HFFc6 (cell line): ENCODE measurements at regions not wholly inside any gene's neighbourhood (a gene's known extent, or its start where the extent isn't known, plus 50 kb on each side); places are given as distances from the start of the nearest gene placed in this dataset.

Experiments
- DNase-seq: peaks from one replicate; pipeline ENCODE4 v3.0.0-alpha.2; 2018
- H3K27ac Mint-ChIP-seq: 2 replicates; pipeline ENCODE4 v1.8.0; 2020; ENCODE audit warnings: mild to moderate bottlenecking, mixed read lengths
- H3K27me3 Mint-ChIP-seq: 2 replicates; pipeline ENCODE4 v1.8.0; 2021; ENCODE audit warnings: mild to moderate bottlenecking, moderate library complexity, mixed read lengths; ENCODE audit not compliant: insufficient read depth
- H3K36me3 Mint-ChIP-seq: 2 replicates; pipeline ENCODE4 v1.8.0; 2021; ENCODE audit warnings: low read depth, mixed read lengths
- H3K4me1 Mint-ChIP-seq: 2 replicates; pipeline ENCODE4 v1.8.0; 2020; ENCODE audit warnings: low read depth, mixed read lengths
- H3K4me3 Mint-ChIP-seq: 2 replicates; pipeline ENCODE4 v1.8.0; 2020; ENCODE audit warnings: mild to moderate bottlenecking, moderate library complexity, mixed read lengths
- H3K9me3 Mint-ChIP-seq: 2 replicates; pipeline ENCODE4 v1.8.0; 2020; ENCODE audit warnings: mild to moderate bottlenecking, mixed read lengths
- TF ChIP-seq, protein P1 (sequence below): fragments of 200-600 bp; sonication (generic); IDR thresholded peaks from 2 replicates; pipeline ENCODE4 v1.5.0; 2021; ENCODE audit warnings: antibody characterized with exemption, mild to moderate bottlenecking

DNA sequence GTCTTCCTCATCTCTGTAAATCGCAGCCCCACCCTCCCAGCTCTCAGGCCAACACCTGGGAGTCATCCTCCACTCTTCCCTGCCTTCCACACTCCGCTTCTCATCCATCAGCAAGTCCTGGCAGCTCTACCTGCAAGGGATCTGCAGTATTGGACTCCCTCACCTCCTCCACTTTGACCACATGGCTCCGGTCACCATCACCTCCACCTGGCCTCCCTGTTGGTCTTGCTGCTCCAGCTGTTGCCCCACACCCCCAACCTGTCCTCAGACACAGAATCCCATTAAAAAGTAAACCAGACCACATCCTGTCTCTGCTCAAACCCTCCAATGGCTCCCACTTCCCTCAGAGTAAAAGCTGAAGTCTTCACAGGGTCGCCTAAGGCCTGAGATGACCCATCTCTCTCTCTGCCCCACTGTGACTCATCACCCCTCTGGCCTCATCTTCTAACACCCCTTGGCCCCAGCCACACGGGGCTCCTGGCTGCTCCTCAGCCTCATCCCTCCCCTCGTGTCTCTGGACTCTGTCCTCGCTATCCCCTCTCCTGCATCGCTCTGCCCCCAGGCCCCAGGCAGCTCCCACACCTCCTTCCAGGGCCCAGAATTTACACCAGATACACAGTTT lies 185.1 kb upstream of the SULF2 start:
- Mint-ChIP-seq H3K27ac (no peak overlapping the region), H3K4me1 (no peaks in the 10 kb centered on the region), H3K9me3 (peaks cover 57% of the 10 kb centered on the region), H3K36me3 (peaks cover 4% of the 10 kb centered on the region; the same call in 1 of the 2 replicates), H3K4me3 (no peak overlapping the region), H3K27me3 (peaks cover 2% of the 10 kb centered on the region; the same call in 1 of the 2 replicates)
- no peak for DNase-seq
- TF ChIP-seq, protein P1, sequence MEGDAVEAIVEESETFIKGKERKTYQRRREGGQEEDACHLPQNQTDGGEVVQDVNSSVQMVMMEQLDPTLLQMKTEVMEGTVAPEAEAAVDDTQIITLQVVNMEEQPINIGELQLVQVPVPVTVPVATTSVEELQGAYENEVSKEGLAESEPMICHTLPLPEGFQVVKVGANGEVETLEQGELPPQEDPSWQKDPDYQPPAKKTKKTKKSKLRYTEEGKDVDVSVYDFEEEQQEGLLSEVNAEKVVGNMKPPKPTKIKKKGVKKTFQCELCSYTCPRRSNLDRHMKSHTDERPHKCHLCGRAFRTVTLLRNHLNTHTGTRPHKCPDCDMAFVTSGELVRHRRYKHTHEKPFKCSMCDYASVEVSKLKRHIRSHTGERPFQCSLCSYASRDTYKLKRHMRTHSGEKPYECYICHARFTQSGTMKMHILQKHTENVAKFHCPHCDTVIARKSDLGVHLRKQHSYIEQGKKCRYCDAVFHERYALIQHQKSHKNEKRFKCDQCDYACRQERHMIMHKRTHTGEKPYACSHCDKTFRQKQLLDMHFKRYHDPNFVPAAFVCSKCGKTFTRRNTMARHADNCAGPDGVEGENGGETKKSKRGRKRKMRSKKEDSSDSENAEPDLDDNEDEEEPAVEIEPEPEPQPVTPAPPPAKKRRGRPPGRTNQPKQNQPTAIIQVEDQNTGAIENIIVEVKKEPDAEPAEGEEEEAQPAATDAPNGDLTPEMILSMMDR: no peak

DNA sequence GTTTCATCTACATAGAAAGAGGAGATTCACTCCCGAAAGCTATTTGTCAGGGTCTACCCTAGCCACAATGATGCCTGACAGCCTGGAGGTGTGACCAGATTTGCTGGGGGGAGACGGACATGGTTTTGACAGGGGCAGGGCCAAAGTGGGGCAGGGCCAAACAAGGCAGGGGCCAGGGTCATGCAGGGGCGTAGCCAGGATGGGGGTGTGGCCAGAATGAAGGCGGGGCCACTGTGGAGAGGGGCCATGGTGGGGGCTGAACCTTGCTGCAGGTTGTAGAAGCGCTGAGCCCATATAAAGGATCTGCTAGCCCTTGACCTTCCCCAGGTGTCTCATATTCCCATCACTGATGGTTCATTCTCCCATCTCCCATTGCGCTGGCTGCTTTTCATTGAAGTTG lies 184.1 kb upstream of the SULF2 start:
- H3K4me1 Mint-ChIP-seq: no peaks in the 10 kb centered on the region
- H3K9me3 Mint-ChIP-seq: peaks cover 59% of the 10 kb centered on the region
- TF ChIP-seq, protein P1: no peak
- peaks cover 4% of the 10 kb centered on the region; the same call in 1 of the 2 replicates for H3K36me3 Mint-ChIP-seq
- H3K27me3 Mint-ChIP-seq: peaks cover 2% of the 10 kb centered on the region; the same call in 1 of the 2 replicates
- H3K27ac Mint-ChIP-seq: no peak overlapping the region
- no peak overlapping the region for H3K4me3 Mint-ChIP-seq
- no peak for DNase-seq

DNA sequence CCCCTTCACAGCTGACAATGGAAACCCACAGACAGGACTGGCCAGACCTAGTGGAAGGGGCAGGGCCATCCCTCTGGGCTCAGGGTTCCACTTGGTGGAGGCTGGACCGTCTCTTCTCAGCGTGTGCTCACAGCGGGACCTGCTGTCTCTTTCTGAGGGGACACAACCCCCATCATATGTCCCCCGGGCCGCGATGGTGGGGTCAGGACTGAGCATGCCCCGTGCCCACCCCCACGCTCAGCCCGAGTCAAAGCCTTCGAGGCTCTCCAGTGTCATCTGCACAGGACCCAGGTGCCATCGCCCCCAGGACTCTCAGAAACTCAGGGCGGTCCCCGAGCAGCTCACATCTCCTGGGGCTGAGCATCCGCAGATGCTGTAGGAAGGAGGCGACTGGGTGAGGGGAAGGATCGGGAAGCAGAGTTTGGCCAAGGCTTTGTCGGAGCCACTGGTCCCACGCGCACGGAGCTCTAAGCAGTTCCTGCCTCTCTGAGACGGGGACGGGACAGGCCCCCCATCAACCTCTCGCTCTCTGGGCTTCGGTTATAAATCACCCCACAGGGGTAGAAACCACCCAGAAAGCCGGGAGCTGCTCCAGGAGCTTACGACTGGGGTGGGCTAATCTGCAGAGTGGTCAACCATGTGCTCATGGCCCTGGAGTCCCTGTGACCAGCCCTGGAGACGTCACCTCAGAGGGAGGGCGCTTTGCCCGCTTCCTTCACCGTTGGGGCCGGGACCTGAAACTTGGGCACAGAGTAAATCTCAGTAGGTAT lies 183.4 kb upstream of the SULF2 start:
- Mint-ChIP-seq H3K27me3 (peaks cover 2% of the 10 kb centered on the region; the same call in 1 of the 2 replicates), H3K4me1 (no peaks in the 10 kb centered on the region), H3K4me3 (no peak overlapping the region), H3K36me3 (peaks cover 4% of the 10 kb centered on the region; the same call in 1 of the 2 replicates), H3K9me3 (peaks cover 59% of the 10 kb centered on the region), H3K27ac (no peak overlapping the region)
- no peak for DNase-seq
- TF ChIP-seq, protein P1: no peak

DNA sequence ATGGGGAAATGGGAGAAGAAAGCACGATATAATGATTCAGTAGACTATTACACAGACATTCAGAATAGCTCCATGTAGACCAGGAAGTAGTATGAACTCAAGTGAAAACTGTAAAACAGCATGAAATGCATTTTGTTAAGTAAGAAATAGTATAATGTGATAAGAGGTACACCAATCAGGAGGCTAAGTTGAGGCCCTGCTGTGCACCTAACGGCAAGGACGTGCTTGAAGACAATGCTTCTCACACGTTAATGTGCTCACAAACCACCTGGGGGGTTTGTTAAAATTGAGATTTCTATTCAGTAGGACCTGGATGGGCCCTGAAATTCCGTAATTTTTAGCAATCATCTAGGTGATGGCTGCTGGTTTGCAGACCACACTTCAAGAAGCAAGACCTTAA lies 178.9 kb upstream of the SULF2 start:
- Mint-ChIP-seq H3K36me3 (no peaks in the 10 kb centered on the region; the same call in 1 of the 2 replicates), H3K9me3 (peaks cover 57% of the 10 kb centered on the region), H3K4me1 (no peaks in the 10 kb centered on the region), H3K4me3 (no peak overlapping the region), H3K27ac (no peak overlapping the region), H3K27me3 (peaks cover 2% of the 10 kb centered on the region; the same call in 1 of the 2 replicates)
- TF ChIP-seq, protein P1: no peak
- no peak for DNase-seq

DNA sequence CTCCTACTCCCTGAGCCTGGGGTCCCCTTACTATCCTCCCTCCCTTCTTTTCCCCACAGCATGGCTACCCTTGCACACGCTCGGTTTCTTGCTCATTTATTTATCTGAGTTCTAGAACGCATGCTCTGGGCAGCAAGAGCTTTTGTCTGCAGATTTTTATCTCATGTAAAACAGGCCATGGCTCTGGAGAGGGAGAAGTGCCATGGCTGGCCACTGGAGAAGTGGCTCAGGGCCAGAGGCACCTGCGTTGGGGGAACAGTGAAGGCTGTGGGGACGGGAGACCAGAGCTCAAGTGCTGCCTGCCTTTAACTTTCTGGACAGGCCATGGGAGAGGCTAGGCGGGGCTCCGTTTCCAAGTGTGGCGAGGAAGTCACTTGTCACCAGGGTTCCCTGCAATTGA lies 177.7 kb upstream of the SULF2 start:
- no peaks in the 10 kb centered on the region; the same call in 1 of the 2 replicates for H3K36me3 Mint-ChIP-seq
- H3K4me3 Mint-ChIP-seq: no peak overlapping the region
- TF ChIP-seq, protein P1: no peak
- H3K9me3 Mint-ChIP-seq: peaks cover 58% of the 10 kb centered on the region
- no peaks in the 10 kb centered on the region for H3K4me1 Mint-ChIP-seq
- peaks cover 2% of the 10 kb centered on the region; the same call in 1 of the 2 replicates for H3K27me3 Mint-ChIP-seq
- no peak for DNase-seq
- no peak overlapping the region for H3K27ac Mint-ChIP-seq
